ENCODE measurements at regions not wholly inside any gene's neighbourhood (a gene's known extent, or its start where the extent isn't known, plus 50 kb on each side); places are given as distances from the start of the nearest gene placed in this dataset.

DNA sequence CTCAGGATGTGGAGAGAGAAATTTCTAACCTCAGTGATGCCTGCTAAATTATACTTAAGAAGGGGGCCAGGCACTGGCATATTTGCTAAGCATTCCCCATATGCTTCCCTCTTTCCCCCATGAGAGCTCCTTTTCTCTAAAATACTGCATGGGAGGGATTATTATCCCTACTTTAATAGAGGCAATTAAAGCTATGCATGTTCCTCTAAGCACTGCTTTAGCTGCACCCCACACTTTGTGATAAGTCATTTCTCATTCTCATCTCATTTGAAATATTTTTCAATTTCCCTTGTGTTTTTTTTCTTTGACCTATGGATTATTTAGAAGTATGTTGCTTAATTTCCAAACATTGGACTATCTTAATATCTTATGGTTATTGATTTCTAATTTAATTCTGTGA, 72.1 kb upstream of the CIBAR2 start:
- Histone ChIP-seq H3K27me3 (no peaks in the 10 kb centered on the region), H3K36me3 (replicated peaks in 1 of 2; ENCODE audit: insufficient read depth in 1 of 2, low read depth in 2 of 2) (no peaks in the 10 kb centered on the region), H3K4me3 (no peak overlapping the region), H3K27ac (no peak overlapping the region), H3K9me3 (no peaks in the 10 kb centered on the region), H3K4me1 (peaks cover 20% of the 10 kb centered on the region)
- intact Hi-C loops (cut with DNase I) = no loop called here
- DNase-seq (no peak), ATAC-seq (no peak)
- TF ChIP-seq POLR2A (IDR thresholded peaks at IDR 0.05) = no peak
- TF ChIP-seq, protein P1, sequence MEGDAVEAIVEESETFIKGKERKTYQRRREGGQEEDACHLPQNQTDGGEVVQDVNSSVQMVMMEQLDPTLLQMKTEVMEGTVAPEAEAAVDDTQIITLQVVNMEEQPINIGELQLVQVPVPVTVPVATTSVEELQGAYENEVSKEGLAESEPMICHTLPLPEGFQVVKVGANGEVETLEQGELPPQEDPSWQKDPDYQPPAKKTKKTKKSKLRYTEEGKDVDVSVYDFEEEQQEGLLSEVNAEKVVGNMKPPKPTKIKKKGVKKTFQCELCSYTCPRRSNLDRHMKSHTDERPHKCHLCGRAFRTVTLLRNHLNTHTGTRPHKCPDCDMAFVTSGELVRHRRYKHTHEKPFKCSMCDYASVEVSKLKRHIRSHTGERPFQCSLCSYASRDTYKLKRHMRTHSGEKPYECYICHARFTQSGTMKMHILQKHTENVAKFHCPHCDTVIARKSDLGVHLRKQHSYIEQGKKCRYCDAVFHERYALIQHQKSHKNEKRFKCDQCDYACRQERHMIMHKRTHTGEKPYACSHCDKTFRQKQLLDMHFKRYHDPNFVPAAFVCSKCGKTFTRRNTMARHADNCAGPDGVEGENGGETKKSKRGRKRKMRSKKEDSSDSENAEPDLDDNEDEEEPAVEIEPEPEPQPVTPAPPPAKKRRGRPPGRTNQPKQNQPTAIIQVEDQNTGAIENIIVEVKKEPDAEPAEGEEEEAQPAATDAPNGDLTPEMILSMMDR (IDR thresholded peaks at IDR 0.05) = no peak

DNA sequence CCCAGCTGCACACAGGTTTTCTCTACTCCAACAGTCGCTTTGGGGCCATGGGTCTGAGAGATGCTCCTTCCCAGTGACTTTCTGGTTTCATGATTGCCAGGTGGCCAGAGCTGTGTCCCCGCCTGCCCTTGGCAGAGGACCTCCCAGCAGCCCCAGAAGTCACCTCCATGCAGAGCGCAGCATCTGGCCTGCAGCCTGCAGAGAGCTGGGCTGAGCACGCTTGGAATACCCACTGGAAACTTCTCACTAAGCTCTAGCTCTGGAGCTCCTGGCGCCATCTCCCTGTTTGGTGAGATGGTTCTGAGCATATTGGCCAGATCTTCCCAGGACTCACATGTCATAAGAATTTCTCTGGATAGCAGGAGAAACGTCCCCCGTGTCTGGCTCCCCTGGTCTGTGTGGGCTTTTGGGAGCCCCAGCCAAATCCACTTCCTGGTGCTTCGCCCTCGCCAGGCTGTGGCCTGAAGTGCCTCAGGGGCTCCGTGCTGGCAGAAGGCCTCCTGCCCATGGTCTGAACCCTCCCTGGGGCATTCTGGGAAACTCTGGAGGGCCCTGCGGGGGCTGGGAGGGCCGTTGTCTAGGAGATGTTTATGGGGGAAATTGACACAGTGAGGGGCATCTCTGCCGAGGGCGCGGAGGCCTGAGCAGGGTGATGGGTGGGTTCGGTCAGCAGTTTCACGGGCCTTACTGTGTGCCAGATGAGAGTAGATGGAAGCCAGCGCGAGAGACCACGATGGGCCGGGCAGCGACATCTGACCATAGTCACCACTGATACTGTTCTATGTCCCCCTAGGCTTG, 73.2 kb upstream of the CIBAR2 start:
- WGBS, 2 donors = 78 to 87% methylated on average over 11 to 22 of the region's 22 CpGs
- no peak for ATAC-seq
- no peak for DNase-seq
- no peak for TF ChIP-seq POLR2A (IDR thresholded peaks at IDR 0.05)
- TF ChIP-seq, protein P1 (IDR thresholded peaks at IDR 0.05) = no peak
- peaks cover 21% of the 10 kb centered on the region for H3K4me1 ChIP-seq
- no peaks in the 10 kb centered on the region for H3K27me3 ChIP-seq
- H3K4me3 ChIP-seq = no peak overlapping the region
- no peaks in the 10 kb centered on the region for H3K36me3 ChIP-seq (replicated peaks in 1 of 2; ENCODE audit: insufficient read depth in 1 of 2, low read depth in 2 of 2)
- H3K27ac ChIP-seq = no peak overlapping the region
- H3K9me3 ChIP-seq = no peaks in the 10 kb centered on the region
- intact Hi-C loops (cut with DNase I) = no loop called here

DNA sequence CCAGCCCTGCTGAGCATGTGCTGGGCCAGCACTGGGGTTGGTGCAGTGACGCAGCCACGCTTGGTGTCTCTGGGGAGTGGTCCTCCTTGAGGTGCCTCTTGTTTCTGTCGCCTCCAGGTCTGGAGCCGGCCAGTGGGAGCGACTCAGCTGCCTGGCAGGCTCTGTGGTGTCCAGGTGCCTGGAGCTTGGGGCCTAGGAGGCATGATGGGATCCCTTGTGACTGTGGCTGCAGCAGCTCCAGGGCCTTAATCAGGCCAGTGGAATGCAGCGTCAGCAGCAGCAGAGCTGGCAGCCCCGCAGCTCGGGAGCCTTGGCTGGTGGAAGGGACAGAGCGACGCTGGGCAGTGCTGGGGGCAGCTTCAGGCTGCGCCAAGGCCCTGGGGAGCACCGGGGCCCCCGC, 74.7 kb upstream of the CIBAR2 start:
- WGBS, 2 donors = 82% methylated on average over 6 to 13 of the region's 13 CpGs
- peak; percentile 62 for ATAC-seq

DNA sequence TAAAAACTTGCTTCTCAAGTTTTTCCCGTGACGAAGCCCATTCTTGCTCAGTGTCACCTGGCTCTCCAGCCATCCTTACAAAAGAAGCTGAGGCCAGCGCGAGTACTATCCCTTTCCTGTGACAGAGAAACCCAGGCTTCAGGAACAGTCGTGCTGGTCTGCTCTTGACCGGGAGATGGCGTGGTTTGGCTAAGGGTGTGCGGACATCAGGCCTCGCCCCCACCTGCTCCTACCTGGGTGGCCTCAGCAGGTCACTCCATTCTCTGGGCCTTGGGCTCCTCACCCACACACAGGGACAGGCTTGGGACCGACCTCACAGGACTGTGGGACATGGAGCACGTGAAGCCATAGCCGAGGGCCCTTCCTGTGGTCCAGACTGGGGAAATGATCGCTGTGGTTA, 75.2 kb upstream of the CIBAR2 start:
- intact Hi-C loops (cut with DNase I) = no loop called here
- Histone ChIP-seq H3K27me3 (no peaks in the 10 kb centered on the region), H3K9me3 (no peaks in the 10 kb centered on the region), H3K27ac (no peak overlapping the region), H3K4me3 (no peak overlapping the region), H3K4me1 (peaks cover 11% of the 10 kb centered on the region), H3K36me3 (replicated peaks in 1 of 2; ENCODE audit: insufficient read depth in 1 of 2, low read depth in 2 of 2) (no peaks in the 10 kb centered on the region)
- DNase-seq (no peak), ATAC-seq (peak; percentile 15)
- WGBS, 2 donors = 78 to 87% methylated on average over 11 to 13 of the region's 13 CpGs
- TF ChIP-seq POLR2A (IDR thresholded peaks at IDR 0.05) = no peak
- TF ChIP-seq, protein P1 (IDR thresholded peaks at IDR 0.05) = no peak

More for the DNA sequence above, 74.7 kb upstream of the CIBAR2 start:
- H3K4me3 ChIP-seq = no peak overlapping the region
- intact Hi-C loops (cut with DNase I) = no loop called here
- TF ChIP-seq, protein P1 (IDR thresholded peaks at IDR 0.05) = no peak
- TF ChIP-seq POLR2A (IDR thresholded peaks at IDR 0.05) = no peak
- no peaks in the 10 kb centered on the region for H3K36me3 ChIP-seq (replicated peaks in 1 of 2; ENCODE audit: insufficient read depth in 1 of 2, low read depth in 2 of 2)
- H3K9me3 ChIP-seq = no peaks in the 10 kb centered on the region
- DNase-seq = peak in 1 of 4 donors; percentile 53
- peaks cover 11% of the 10 kb centered on the region for H3K4me1 ChIP-seq
- H3K27me3 ChIP-seq = no peaks in the 10 kb centered on the region
- no peak overlapping the region for H3K27ac ChIP-seq

DNA sequence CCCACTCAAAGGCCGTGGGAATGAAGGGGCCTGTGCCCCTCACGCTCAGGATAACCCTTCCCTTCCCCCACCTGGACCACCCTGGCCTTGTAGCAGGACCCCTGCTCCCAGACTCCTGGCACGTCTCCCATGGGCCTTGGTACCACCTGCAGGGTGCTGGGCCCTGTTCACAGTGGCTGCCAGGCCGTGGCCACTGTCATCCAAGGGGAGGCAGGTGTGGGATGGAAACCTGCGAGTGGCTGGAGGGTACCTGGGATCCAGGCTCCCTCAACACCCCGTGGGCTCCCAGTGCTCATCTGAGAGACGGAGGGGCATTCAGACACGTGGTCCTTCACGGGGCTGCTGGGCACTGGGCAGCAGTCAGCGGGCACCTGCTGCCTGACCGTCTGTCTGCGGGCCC, 75.6 kb upstream of the CIBAR2 start:
- Histone ChIP-seq H3K4me1 (peaks cover 11% of the 10 kb centered on the region), H3K36me3 (replicated peaks in 1 of 2; ENCODE audit: insufficient read depth in 1 of 2, low read depth in 2 of 2) (no peaks in the 10 kb centered on the region), H3K27ac (no peak overlapping the region), H3K27me3 (no peaks in the 10 kb centered on the region), H3K9me3 (no peaks in the 10 kb centered on the region), H3K4me3 (no peak overlapping the region)
- intact Hi-C loops (cut with DNase I) = no loop called here
- ATAC-seq (no peak), DNase-seq (no peak)
- no peak for TF ChIP-seq POLR2A (IDR thresholded peaks at IDR 0.05)
- TF ChIP-seq, protein P1 (IDR thresholded peaks at IDR 0.05) = no peak
- WGBS, 2 donors = 94 to 98% methylated on average over 5 to 12 of the region's 12 CpGs

Measured in body of pancreas (tissue), 4 donors.